HG03045 (cell line): ENCODE measurements at regions not wholly inside any gene's neighbourhood (a gene's known extent, or its start where the extent isn't known, plus 50 kb on each side); places are given as distances from the start of the nearest gene placed in this dataset.

ENCODE experiments used
- ATAC-seq: cut with Tn5 transposase; IDR thresholded peaks from one replicate; pipeline ENCODE4 v1.9.1; 2021; ENCODE audit warnings: mild to moderate bottlenecking, moderate library complexity; ENCODE audit not compliant: unreplicated experiment

- ATAC-seq = no peak
Observed at GRCh38 chr17:65277576-65277975, 140.4 kb downstream of the RGS9 start.
